Nephron progenitor cell (in vitro differentiated cells): ENCODE measurements at regions not wholly inside any gene's neighbourhood (a gene's known extent, or its start where the extent isn't known, plus 50 kb on each side); places are given as distances from the start of the nearest gene placed in this dataset.

Experiments used
- DNase-seq: peaks from one replicate; pipeline ENCODE4 v3.0.0; 2021
- H3K27ac Mint-ChIP-seq: 2 replicates; pipeline ENCODE4 v1.8.0; 2021; ENCODE audit warnings: mild to moderate bottlenecking, moderate library complexity, mixed read lengths
- H3K27me3 Mint-ChIP-seq: 2 replicates; pipeline ENCODE4 v1.8.0; 2021; ENCODE audit warnings: mild to moderate bottlenecking, low read depth, mixed read lengths; ENCODE audit not compliant: poor library complexity
- H3K36me3 Mint-ChIP-seq: 2 replicates; pipeline ENCODE4 v1.8.0; 2021; ENCODE audit warnings: low read depth, mixed read lengths
- H3K4me1 Mint-ChIP-seq: 2 replicates; pipeline ENCODE4 v1.8.0; 2021; ENCODE audit warnings: mixed read lengths
- H3K4me3 Mint-ChIP-seq: 2 replicates; pipeline ENCODE4 v1.8.0; 2021; ENCODE audit warnings: mild to moderate bottlenecking, moderate library complexity, mixed read lengths
- H3K9me3 Mint-ChIP-seq: 2 replicates; pipeline ENCODE4 v1.8.0; 2021; ENCODE audit warnings: mild to moderate bottlenecking, moderate library complexity, mixed read lengths
- CTCF ChIP-seq: fragments of 200-600 bp; sonication (generic); IDR thresholded peaks from 2 replicates; pipeline ENCODE4 v1.5.0; 2021; ENCODE audit warnings: antibody characterized with exemption

DNA sequence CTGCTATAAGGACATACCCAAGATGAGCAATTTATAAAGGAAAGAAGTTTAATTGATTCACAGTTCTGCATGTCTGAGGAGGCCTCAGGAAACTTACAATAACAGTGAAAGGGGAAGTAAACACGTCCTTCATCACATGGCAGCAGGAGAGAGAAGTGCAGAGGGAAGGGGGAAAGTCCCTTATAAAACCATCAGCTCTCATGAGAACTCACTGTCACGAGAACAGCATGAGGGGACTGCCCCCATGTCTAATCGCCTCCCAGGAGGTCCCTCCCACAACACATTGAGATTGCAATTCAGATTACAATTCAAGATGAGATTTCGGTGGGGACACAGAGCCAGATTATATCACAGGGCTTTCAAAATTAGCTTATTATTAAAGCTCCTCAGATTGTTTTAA lies 209.5 kb upstream of the PPP3CA start:
- no peak for DNase-seq
- H3K36me3 Mint-ChIP-seq, result no peaks in the 10 kb centered on the region

DNA sequence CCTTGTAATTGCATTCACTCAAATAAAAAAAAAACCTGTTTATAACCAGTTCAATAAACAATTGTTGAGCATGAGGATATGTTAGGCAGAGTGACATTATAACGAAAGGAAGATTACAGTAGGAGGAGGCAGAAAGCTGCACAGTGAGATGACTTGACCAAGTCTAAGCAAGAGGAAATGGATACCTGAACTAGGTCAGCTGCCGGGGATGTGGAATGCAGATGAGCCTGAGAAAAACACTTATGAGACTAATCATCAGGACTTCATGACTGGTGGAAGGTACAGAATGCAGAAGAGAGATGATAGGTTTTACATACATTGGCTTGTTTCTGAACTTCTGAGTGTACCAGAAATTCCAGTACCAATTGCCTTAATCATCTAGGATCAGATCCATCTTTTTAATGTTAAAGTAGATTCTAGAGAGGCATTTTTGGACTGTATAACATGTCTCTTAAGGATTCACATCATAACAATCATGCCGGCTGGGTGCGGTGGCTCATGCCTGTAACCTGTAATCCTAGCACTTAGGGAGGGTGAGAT lies 208.1 kb upstream of the PPP3CA start:
- Mint-ChIP-seq H3K4me1 (peaks cover 6% of the 10 kb centered on the region), H3K4me3 (no peak overlapping the region), H3K36me3 (no peaks in the 10 kb centered on the region)

More for the DNA sequence above, 209.5 kb upstream of the PPP3CA start:
- Mint-ChIP-seq H3K9me3 (peaks cover 16% of the 10 kb centered on the region), H3K4me1 (peaks cover 6% of the 10 kb centered on the region), H3K4me3 (no peak overlapping the region), H3K27me3 (peaks cover 3% of the 10 kb centered on the region), H3K27ac (no peak overlapping the region)
- no peak for TF ChIP-seq CTCF

GRCh38 chr4:101540336-101540735 lies 193.0 kb upstream of the PPP3CA start:
- no peak for TF ChIP-seq CTCF
- no peaks in the 10 kb centered on the region for H3K36me3 Mint-ChIP-seq
- H3K27ac Mint-ChIP-seq, result no peak overlapping the region
- no peak for DNase-seq
- H3K27me3 Mint-ChIP-seq, result no peaks in the 10 kb centered on the region
- no peak overlapping the region for H3K4me3 Mint-ChIP-seq
- H3K4me1 Mint-ChIP-seq, result no peaks in the 10 kb centered on the region
- H3K9me3 Mint-ChIP-seq, result peaks cover 23% of the 10 kb centered on the region

More for the DNA sequence above, 208.1 kb upstream of the PPP3CA start:
- no peak for TF ChIP-seq CTCF
- Mint-ChIP-seq H3K27ac (no peak overlapping the region), H3K9me3 (peaks cover 16% of the 10 kb centered on the region), H3K27me3 (peaks cover 6% of the 10 kb centered on the region)
- DNase-seq, result no peak

GRCh38 chr4:101528526-101528925 lies 181.2 kb upstream of the PPP3CA start:
- peaks cover 35% of the 10 kb centered on the region for H3K9me3 Mint-ChIP-seq
- no peak for DNase-seq

DNA sequence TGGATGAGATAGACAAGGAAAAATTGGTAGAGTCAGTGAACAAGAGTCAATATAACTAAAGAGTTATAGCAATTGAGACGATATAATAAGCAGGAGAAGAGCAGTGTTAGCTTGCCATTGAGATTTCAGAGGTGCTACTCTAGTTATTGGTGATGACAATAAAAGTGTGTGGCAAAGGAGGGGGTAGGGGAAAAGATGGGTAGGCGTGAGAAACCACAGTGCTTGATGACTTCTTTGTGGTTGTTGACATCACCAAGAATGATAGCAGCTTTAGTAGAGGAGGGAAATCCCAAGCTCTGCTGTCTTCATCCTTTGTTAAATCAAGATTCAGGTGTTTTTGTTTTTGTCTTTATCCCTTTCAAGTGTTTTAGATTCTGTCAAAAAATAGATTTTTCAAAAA lies 179.9 kb upstream of the PPP3CA start:
- H3K4me3 Mint-ChIP-seq, result no peak overlapping the region
- no peak for TF ChIP-seq CTCF
- no peak for DNase-seq
- H3K36me3 Mint-ChIP-seq, result no peaks in the 10 kb centered on the region
- H3K27me3 Mint-ChIP-seq, result no peaks in the 10 kb centered on the region
- no peaks in the 10 kb centered on the region for H3K4me1 Mint-ChIP-seq
- H3K27ac Mint-ChIP-seq, result no peak overlapping the region
- peaks cover 30% of the 10 kb centered on the region for H3K9me3 Mint-ChIP-seq

More at GRCh38 chr4:101528526-101528925, 181.2 kb upstream of the PPP3CA start:
- H3K27ac Mint-ChIP-seq, result no peak overlapping the region
- H3K4me3 Mint-ChIP-seq, result no peak overlapping the region
- no peaks in the 10 kb centered on the region for H3K36me3 Mint-ChIP-seq
- no peaks in the 10 kb centered on the region for H3K4me1 Mint-ChIP-seq
- no peaks in the 10 kb centered on the region for H3K27me3 Mint-ChIP-seq
- no peak for TF ChIP-seq CTCF

DNA sequence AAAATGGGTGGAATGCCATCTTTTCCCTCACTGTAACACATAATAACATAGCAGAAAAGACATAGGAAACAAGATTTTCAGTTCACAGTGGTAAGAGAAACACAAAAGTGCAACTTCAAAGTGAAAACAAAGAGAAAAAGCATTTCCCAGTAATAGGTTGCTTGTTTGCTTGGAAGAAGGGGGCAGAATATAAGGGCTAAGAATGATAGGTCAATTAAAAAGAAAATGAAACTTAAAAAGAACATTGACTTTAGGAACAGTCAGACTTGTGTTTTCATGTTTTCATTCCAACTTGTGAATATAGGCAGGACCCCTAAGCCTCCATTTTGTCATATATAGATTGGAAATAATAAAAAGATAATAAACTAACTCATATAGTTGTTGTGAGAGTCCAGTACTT lies 168.2 kb upstream of the PPP3CA start:
- no peaks in the 10 kb centered on the region for H3K4me1 Mint-ChIP-seq
- H3K27ac Mint-ChIP-seq, result no peak overlapping the region
- no peak for TF ChIP-seq CTCF
- H3K36me3 Mint-ChIP-seq, result no peaks in the 10 kb centered on the region
- no peak overlapping the region for H3K4me3 Mint-ChIP-seq
- H3K27me3 Mint-ChIP-seq, result peaks cover 3% of the 10 kb centered on the region
- no peaks in the 10 kb centered on the region for H3K9me3 Mint-ChIP-seq
- no peak for DNase-seq
